Germinal center (tissue), 1 donor: ENCODE measurements at regions not wholly inside any gene's neighbourhood (a gene's known extent, or its start where the extent isn't known, plus 50 kb on each side); places are given as distances from the start of the nearest gene placed in this dataset.
"Not testable (repeated sequence)": the region's sequence is repeated elsewhere in the genome, so short reads cannot be mapped to it uniquely, and the experiment has no call there.

Experiments used
- DNase-seq: peaks from one replicate; pipeline ENCODE4 v3.0.0; 2012; ENCODE audit warnings: mixed read lengths, low spot score

DNA sequence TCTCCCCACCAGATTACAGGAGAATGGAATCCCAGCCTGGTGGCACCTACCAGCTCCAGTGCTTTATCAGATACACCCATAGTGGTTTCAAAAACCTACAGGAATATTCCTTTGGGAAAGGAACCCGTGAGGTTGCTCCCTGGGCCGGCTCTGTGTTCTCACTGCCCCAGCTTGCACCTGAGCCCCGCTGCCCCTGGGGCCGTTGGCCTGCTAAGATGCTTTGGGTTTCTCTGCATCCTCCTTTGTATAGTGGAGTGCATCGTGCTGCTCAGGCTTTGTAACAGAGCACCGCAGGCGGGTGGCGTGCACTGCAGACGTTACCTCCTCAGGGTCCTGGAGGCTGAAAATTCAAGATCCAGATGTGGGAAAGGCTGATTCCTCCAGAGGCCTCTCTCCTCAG, 414.1 kb downstream of the BRD1 start:
- no peak for DNase-seq

DNA sequence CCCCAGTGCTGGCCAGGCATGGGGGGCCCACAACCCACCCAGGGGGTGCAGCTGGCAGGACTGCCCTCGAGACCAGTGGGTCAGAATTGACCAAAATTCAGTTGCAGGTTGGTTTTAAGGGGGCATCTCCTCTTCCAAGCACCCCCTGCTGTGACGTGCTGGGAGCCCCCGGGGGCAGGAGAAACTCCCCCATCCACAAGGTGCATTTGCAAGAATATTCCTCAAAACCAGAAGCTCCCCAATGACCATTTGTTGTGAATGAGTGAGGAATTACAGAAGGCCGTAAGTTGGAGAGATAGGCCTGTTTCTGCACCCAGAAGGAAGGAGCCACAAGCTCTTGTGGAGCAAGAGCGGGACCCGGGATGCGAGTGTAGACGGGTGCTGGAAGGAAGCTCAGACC, 414.5 kb downstream of the BRD1 start:
- DNase-seq, result no peak

DNA sequence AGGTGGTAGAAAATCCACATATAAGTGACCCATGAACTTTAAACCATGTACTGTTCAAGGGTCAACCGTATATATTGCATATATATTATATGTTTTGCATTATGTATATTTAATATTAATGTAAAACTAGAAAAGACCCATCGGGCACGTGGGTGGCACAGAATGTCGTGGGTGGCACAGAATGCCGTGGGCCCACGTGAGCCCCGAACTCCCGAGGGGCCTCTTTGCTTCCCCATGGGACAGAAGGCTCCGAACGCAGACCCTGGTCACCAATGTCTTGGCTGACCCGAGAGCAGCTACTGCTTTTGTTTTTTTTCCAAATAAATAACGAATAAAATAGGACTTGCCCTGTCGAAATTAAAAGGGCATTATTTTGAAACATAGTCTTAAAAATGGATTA, 415.4 kb downstream of the BRD1 start:
- DNase-seq, result no peak

DNA sequence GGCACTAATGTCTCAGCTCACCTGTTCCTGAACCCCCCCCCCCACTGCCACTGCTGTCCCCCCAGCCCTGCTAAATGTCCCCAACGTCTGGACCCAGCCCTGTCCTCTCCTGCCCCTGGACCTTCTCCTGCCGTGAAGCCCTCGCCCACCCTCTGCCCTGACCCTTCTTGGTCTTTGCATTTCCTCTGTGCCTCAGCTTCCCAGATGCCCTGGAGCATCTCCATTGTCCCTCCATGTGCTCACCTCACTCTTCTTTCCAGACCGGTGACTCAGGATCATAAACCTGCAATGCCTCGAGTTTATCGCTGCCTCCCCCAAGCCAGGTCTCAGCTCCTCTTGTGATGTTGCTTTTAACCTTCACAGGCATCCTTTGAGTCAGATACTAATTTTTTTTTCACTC, 416.4 kb downstream of the BRD1 start:
- DNase-seq, result no peak

DNA sequence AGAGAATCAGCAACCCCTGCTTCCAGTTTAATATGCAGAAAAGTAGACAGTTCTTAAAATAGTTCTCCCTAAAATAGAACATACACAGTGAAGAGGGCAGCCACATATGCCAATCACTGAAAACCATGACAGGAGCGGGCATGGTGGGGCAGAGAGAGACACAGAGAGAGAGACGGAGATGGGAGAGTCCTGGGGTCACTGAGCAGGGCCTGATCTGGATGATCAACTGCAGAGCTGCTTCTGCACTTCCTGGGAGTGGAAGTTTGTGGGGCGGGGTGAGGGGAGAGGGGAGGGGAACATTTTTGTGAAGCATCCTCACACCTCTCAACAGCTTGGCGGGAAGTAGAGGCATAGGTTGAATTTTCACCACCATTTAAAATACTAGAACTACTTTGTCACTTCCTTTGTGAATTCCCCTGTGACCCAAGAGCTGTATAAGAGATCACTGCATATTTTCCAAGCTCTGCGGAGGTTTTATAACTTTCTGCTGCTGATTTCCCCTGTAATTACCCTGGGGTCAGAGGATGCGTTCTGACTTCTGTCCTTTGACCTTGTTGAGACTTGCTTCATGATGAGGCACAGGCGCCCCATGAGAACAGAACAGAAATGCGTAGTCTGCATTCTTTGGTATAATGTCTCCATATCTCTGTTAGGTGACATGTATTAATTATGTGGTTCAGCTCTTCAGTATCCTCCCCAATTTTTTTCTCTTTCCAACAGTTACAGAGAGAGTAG, 419.4 kb downstream of the BRD1 start:
- DNase-seq, result no peak

DNA sequence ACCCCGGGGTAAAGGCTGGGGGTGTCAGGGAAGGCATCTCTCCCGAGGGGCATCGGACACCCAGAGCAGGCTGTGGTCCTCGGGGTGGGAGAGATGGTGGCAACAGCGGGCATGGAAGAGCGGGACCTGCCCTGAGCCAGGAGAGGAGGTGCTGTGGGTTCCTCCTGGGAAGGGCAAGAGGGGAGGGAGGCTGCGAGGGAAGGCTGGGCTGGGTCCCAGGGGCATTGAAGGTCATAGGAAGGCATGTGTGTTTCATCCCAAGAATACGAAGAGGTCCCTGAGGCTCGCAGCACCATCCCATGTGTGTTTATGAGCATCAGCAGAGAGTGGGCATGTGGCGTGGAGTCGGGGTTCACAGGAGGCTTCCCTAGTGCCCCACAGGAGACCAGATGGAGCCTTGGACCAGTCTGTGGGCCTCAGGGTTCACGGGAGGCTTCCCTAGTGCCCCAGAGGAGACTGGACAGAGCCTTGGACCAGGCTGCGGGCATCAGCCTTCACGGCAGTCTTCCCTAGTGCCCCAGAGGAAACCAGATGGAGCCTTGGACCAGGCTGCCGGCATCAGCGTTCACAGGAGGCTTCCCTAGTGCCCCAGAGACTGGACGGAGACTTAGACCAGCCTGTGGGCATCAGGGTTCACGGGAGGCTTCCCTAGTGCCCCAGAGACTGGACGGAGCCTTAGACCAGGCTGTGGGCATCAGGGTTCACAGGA, 420.6 kb downstream of the BRD1 start:
- DNase-seq, result no peak

DNA sequence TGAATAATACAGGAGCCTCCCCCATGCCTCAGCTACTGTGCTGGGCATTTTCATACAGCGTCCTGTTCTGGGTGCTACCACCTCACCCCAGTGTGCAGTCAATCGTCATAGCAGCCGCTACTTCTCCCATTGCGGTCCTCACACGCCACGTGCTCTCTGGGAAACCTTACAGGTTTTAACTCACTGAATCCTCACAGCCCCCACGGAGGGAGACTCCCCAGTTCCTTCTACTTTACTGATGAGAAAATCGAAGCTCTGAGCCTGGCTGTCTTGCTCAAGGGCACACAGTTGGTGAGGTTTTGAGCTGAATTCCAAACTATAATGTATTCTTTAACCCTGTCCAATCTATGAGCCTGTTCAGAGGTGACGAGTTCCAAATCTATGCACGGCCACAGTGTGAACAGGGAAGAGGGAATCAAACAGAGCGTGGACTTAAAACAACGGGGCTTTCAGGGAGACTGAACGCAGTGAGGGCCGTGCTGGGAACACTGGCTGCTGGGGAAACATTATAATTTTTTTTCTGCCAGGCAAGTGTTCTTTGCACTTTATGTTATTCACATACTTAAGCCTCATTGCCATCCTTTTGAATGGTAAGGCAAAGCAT, 421.5 kb downstream of the BRD1 start:
- DNase-seq, result no peak

DNA sequence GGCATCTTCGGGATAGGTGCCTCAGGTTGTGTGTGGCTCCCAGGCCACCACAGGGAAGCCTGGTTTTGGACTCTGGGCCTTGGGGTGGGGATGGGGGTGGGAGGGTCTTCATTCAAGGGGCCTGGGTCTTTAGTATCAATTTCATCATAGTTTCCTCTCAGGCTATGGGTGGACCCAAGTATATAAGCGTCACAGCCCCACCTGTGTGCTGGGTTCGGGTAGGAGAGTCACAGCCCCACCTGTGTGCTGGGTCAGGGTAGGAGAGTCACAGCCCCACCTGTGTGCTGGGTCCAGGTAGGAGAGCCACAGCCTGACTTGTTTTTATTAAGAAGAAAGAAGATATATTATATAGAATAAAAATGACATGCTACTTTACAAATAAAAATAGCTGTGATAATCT, 422.1 kb downstream of the BRD1 start:
- DNase-seq, result no peak

DNA sequence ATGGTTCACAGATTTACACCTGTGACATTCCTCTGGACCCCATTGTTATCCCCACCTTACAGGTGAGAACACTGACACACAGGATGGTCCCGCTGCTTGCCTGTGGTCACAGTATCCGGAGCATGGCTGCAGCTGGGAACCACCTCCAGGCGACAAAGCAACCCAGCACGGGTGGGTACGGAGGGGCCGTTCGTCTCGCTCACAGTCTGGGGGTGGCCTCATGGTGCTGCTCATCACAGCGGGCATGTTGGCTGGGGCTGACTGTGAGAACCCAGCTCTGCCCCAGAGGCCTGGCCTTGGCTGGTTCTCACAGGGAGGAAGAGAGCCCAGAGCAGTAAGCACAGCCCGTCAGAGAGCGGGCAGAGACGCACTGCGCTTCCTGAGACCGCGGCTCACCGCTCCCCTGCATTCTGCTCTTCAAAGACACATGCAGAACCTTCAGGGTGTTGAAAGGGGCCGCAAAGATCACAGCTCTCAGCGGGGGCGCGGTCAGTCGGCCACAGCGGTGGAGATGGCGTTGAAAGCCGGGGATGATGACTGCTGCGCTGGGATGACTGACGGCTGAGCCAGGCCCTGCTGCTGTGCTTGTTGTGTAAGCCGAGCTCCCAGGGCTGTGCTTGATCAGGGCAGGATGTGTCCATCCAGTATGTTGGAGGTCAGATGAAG, 423.0 kb downstream of the BRD1 start:
- no peak for DNase-seq

DNA sequence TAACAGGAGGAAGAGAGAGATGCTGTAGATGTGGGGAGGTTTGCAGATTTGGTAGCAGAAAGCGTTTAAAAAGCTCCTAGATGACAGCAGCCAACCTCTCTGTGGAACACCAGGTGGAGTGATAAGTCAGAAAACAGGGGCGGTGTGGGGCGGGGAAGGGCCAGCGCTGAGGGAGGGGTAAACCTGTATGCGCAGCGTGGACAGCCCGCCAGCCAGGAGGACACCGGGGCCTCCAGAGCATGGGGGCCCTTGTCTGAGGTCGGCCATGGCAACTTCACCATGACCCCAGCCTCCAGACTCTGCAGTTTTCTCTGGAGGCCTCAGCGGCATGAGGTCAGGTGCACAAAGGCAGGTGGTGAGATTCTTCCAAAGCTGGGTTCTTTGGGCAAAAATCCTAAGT, 423.7 kb downstream of the BRD1 start:
- no peak for DNase-seq

DNA sequence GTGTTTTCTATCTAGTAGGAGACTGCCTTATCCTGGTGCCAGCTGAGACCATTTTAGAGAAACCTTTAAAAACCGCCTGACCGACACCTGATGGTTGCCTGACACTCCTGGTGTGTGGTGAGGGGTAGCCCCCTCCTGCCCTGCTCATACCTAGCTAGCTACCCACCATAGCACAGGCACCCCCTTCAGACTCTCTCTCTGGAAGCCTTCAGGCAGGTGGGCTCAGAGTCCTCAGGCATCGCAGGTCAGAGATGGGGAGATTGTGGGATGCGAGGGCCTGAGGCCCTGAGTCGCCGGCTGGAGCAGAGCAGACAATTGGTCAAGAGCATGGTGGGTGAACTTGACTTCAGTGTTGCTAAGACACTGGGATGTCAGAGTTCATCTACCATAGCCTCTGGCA, 424.6 kb downstream of the BRD1 start:
- DNase-seq, result no peak

DNA sequence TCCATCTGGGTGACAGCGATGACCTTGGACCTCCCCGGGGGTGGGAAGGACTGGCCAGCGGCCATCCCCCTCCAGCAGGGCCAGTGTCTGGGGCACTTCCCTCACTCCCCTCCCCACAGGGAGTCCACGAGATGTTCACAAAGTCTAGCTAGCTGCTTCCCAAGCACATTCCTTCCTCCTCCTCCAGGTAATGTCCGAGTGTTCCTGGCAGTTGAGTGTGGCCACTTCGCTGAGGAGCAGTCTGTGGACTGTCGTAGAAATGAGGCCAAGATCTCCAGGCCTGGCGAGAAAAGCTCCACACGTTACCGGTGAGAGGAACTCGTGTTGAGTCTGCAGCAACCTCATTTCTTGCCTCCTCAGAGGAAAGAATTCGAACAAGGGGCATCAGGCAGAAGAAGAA, 425.5 kb downstream of the BRD1 start:
- no peak for DNase-seq

DNA sequence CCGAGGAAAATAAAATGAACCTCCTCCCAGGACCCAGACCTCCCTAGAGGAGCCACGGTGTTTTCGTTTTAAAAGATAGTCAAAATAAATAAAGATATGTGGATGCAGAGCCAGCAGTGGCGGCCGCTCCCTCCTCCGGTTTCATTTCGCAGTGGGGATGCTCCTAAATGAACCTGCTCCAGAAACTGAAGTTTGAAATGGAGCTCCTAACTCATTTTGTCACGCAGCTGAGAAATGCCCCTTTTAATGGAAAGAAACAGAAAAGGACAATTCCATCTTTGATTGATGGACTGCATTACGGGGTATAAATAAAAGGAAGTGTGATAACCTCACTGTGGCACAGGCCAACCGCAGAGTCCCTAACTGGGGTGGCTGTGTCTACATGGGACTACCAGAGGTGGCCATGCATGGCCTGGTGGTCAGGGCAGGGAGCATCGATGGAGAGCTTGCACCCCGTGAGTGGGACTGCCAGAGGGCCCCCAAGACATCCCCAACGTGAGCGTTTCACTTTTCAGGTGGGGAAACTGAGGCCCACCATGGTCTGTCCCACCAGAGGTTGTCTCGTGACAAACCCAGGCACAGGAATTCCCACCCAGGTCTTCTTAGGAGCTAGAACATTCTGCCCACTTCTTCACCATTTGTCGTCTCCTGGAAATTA, 426.6 kb downstream of the BRD1 start:
- no peak for DNase-seq

DNA sequence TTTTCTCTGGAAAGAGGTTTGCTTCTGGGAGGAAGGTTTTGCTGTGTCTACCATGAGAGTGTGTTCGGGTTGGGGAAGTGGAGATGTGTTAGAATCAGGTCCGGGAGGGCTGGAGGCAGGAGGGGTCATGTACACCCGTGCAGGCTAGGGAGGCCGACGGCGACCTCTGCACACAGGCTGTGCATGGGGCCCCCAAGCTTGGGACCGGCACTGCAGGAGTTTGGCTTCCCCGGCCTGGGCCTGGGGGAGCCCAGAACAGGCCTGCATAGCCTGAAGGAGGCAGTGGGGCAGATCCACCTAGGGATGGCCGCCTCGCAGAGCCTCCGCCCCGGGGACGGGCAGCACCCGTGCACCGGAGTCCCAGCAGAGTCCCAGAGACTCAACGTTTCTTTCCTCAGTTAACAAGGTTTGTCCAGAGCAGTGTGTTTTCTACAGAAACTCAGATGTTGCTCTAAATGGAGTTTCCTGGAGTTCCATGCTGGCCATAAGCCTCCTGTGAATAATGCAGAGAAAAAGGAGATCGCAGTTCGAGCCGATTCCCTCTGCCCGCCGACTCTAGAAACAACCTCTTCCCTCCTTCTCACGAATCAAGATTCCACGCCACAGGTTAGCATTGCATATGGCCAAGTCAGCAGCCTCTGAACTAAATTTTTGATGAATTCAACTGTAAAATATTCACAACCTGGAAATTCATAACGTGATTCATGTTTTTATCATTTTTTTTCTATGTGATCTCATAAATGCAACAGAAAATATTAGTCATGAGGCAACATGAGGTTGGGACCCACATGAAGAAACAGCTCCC, 427.3 kb downstream of the BRD1 start:
- DNase-seq, result no peak

DNA sequence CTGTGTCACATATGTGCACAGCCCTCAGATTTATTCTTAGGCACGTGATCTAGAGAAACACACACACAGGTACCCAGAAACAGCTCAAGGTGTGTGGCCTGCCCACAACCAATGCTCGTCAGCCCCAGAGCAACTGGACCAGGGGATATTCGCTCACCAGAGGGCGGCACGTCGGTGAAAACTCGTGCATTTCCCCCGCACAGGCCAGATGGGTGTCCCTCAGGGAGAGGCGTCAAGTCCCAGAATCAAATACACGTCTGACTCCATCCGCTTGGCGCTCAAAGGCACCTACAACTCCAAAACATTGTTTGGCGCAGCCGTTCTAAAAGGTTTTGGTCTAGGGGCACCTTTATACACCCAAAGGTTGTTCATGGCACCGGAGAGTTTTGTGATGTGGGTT, 429.0 kb downstream of the BRD1 start:
- DNase-seq, result no peak

DNA sequence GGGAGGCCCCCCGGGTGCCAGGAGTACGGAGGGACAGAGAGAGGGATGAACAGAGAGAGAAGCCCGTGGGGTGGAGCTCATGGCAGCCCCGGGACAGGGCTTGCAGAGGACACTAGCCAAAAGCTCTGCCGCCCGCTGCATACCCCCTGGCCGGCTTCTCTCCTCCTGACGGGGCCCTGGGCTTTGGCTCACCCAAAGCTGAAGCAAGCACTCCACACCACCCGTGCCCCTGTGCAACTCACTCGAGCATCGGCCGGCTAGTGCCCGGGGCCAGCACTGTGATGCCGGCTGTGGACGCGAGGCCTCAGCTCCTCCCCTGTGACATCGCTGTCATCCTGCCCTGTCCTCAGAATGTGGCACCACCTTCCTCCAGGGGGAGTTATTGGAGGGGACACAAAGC, 429.6 kb downstream of the BRD1 start:
- DNase-seq, result no peak

DNA sequence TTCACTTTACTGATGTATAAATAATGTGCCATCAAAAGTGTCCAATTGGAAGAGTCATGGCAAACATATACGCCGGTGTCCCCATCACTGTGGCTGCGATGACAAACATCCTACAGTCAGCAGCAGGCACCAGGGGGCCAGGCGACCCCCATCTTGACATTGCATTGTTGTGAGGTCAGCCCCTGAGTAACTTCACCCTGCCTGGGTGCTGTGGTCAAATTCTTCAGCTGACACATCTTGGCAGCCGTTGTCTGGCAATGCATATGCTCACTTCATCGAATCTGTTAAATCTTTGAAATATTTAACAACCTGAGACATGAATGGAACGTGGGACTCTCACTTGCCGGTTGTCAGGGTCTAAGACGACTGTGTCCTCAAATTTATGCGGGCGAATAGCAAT, 430.9 kb downstream of the BRD1 start:
- no peak for DNase-seq

DNA sequence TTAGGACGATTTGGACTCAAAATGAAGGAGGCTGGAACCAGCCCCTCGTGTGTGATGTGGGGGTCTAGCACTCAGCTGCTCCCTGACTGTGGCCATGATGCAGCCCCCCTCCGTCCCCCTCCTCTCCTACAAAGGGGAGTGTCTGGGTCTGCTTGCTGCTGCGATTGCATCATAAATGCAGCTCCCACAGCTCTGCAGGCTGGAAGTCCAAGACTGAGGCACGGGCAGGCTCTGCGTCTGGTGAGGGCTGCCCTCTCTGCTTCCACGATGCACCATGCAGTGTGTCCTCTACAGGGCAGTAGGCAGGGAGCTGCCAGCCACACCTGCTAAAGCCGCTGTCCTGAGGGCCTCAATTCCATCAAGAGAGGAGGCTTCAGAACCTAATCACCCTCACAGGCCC, 432.1 kb downstream of the BRD1 start:
- no peak for DNase-seq

DNA sequence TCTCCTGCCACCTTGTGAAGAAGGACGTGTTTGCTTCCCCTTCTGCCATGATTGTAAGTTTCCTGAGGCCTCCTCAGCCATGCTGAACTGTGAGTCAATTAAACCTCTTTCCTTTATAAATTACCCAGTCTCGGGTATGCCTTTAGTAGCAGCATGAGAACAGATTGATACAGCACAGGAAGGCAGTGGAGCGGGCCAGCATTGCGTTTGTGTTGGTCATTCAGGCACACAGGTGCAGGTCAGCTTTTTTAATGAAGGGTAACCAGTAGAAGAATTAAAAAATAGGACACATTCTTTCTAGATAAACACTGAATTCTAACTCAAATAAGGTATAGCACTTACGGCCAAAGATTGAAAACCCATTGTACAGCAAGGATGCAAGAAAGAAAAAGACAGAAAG, 432.6 kb downstream of the BRD1 start:
- not testable (repeated sequence) for DNase-seq

DNA sequence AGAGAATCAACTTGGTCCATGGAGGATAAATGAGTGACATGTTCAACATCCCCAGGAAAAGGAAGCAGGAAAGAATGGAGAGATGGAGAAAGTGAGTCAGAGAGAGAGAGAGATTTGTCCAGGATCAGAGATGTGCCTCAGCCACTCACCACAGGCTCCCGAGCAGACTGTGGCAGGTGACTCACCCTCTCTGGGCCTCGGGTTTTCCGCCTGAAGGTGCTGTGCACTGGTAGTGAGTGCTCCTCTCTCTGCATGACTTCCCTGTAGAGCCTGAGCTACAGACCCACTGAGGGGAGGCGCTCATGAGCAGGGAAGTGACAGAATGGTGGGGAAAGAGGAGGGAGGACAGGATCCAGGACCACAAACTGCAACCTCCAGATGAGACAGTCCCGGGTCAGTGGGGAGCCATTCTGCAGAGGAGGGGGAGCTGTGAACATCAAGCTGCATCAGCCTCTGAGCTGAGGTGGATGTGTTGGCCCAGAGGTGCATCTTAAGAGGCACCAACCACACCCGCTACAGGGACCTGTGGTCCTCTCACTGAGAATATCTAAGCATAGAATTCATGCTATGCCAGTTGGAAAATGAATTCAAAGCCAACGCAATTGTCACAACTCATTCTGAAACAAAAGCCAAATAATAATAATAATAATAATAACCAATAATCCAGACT, 433.4 kb downstream of the BRD1 start:
- DNase-seq, result no peak

DNA sequence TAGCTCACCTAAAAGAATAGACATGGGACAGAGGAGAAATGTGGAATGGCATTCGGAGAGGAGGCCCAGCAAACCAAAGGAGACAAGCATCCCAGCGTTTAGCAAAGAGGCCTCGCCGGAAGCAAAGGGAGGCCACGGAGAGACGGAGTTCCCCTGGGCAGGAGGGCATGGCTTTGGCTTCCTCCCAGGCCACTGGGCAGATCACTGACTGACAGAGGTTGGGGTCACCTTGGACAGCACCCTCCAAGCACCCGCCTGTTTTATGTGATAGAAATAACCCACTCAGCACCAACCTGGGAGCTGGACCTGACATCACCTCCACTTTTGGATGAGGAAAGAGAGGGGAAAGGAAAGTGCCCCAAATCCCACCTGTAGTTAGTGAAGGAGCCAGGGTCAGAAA, 434.1 kb downstream of the BRD1 start:
- no peak for DNase-seq
